HG03442 (cell line): ENCODE measurements at regions not wholly inside any gene's neighbourhood (a gene's known extent, or its start where the extent isn't known, plus 50 kb on each side); places are given as distances from the start of the nearest gene placed in this dataset.

Source experiments
- ATAC-seq: cut with Tn5 transposase; IDR thresholded peaks from one replicate; pipeline ENCODE4 v1.9.1; 2021; ENCODE audit warnings: mild to moderate bottlenecking, moderate library complexity; ENCODE audit not compliant: unreplicated experiment

- ATAC-seq, result no peak
Observed at GRCh38 chr10:36636879-36637278, 488.5 kb upstream of the ANKRD30A start.

DNA sequence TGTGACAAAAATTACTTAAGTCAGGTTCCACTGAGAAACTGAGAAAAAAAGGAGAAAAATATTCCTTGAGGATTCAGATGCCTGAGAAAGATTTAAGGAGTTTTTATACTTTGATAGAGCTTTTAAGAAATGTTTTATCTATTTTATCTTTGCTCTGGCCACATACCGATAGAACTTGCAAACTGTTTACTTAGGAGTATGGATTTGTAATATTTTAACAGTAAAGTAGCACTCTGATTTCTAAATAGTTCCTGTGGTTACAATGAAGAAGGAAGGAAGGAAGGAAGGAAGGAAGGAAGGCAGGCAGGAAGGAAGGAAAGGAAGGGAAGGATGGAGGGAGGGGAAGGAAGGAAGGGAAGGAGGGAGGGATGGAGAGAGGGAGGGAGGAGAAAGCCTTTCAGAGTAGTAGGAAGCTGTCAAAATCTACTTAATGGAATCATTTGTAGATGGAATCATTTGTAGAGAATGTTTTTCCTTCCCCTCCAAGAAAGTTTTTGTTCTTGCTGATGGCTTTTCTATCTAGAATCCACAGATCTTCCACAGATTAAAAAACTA is 489.0 kb upstream of the ANKRD30A start:
- no peak for ATAC-seq

DNA sequence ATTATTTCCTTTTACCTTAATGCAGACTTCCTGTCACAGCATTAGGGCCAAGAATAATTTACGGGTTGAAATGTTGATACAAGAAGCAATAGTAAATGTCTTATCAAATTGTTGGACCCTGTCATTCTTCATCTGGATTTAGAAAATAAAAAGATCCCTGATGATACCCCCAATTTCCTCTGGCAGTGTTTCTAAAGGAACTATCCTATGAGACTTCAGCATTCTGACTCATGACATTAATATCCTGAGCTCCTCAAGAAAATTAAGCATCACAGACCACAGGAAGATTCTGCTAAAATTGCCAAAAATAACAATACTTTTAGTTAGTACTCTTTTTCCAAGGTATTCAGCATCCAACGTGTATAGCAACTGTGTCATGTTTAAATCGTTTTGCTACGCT is 490.5 kb upstream of the ANKRD30A start:
- ATAC-seq, result no peak

DNA sequence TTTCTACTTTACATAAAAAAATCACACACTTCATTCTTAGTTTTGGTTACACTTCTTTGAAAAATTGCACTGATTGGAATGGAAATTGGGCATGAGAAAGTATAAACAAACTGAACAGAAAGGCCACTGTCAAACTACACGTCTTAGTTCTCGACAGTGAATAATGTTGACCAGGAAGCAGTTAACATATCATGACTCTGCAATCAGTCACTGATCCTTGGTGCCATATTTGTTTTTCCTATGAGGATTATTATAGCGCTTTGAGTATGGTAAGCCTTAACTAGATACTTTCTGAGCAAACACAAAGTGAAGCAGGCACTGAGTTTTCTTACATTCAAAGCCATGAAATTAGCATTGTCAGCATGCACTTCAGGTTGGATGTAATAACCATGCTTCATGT is 495.1 kb upstream of the ANKRD30A start:
- no peak for ATAC-seq

DNA sequence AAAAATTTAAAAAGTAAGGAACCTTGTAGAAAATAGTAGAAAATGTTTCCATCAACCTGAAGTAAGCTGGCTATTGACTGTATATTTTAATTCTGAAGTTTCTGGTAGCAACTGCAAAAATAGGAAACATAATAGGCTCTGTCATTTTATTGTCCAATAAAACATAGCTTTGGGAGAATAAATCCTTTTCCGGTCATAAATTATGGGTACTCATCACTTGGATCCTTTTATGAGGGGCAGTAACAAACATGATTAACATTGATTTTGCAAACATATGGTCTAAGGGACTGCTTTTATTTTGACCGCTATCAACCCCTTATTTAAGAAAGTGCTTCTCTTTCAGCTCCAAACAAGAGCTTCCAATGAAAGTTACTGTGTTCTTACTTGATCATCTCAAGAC is 495.9 kb upstream of the ANKRD30A start:
- no peak for ATAC-seq

DNA sequence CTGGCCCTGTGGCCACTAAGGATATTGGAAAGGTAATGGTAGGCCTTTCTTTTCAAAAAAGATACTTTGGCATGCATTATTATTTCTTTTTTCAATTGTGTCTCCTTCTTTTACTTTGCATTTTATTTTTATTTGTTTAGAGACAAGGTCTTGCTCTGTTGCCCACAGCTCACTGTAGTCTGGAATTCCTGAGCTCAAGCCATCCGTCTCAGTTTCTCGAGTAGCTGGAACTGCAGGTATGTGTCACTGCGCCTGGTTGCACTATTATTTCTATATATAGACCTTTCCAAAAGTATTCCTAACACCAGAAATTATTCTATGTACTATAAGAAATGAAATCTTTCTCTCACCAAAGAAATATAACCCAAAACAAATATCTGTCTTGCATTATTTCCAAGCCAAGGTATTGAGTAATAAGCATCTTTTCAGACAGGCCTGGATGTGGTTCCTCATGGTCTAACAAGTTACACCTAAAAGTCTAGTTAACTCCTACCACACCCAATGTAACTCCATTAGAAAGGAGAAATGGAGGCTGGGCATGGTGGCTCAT is 500.8 kb upstream of the ANKRD30A start:
- ATAC-seq, result no peak

- no peak for ATAC-seq
Observed at GRCh38 chr10:36621346-36621745, 504.1 kb upstream of the ANKRD30A start.

GRCh38 chr10:36612436-36612835 is 513.0 kb upstream of the ANKRD30A start:
- no peak for ATAC-seq

GRCh38 chr10:36608866-36609265 is 516.5 kb upstream of the ANKRD30A start:
- ATAC-seq, result no peak

DNA sequence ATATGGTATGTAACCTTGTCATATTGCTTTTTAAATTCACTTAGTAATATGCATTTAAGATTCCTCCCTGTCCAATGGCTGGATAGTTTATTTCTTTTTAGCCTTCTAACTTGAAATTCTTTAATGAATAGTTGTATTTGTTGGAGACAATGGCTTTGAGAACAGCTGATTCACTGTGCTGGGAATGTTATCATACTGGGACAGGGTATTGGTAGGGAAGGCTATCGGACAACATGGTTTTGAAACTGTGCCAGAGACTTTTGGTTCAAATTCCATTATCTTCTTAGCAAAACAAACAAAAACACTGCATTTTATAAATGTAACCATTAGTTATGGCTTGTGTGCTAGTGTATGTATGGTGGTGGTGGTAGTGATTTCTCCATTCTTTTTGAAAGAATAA is 517.1 kb upstream of the ANKRD30A start:
- ATAC-seq, result no peak

GRCh38 chr10:36606234-36606839 is 519.1 kb upstream of the ANKRD30A start:
- no peak for ATAC-seq

GRCh38 chr10:36604316-36604715 is 521.1 kb upstream of the ANKRD30A start:
- no peak for ATAC-seq

- no peak for ATAC-seq
Observed at GRCh38 chr10:36603688-36604087, 521.7 kb upstream of the ANKRD30A start.

- ATAC-seq, result no peak
Observed at GRCh38 chr10:36602374-36602773, 523.0 kb upstream of the ANKRD30A start.

DNA sequence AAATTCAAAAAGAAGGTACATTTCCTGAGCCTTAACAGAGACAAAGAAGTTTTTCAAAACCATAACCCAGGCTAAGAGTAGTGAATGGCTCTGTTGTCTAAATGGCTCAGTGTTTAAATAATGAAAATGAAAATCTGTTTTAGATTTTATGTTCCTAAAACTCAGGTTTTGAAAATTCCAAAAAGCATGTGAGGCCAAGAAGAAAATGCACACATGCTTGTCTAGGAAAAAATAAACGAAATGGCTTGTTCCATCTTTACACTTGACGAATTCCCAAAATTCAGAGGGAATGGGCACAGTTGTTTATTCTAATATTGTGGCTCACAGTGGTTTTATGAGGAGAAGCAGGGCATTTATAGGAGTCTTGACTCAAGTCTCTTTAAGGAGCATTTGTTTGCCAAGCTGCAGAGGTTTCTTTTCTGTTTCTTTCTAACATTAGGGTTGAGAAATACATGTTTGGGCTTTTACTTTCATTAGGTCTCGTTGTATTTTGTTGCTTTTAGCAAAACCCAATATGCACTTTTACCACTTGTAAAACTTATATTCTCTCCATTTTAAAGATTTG is 527.6 kb upstream of the ANKRD30A start:
- ATAC-seq, result no peak

GRCh38 chr10:36592964-36593363 is 532.4 kb upstream of the ANKRD30A start:
- no peak for ATAC-seq

- ATAC-seq, result no peak
Observed at GRCh38 chr10:36591436-36591835, 534.0 kb upstream of the ANKRD30A start.

- ATAC-seq, result no peak
Observed at GRCh38 chr10:36583690-36584089, 541.7 kb upstream of the ANKRD30A start.

DNA sequence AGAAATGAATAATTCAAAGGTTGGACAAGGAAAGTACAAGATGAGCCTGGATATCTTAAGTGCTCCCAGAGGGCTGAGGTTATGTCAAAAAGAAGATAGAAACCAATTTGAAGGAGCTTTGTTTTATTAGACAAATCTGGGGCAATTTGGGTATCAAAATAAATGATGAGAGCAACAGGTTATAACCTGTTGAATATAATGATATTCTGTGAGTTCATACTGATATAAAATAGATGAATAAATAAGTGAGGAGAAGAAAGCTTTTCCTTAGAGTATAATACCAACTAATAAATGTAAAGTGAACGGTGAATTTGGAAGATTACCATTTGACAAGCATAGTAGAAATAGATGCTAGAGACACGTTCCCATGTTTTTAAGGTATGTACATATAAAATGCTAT is 544.2 kb upstream of the ANKRD30A start:
- no peak for ATAC-seq

DNA sequence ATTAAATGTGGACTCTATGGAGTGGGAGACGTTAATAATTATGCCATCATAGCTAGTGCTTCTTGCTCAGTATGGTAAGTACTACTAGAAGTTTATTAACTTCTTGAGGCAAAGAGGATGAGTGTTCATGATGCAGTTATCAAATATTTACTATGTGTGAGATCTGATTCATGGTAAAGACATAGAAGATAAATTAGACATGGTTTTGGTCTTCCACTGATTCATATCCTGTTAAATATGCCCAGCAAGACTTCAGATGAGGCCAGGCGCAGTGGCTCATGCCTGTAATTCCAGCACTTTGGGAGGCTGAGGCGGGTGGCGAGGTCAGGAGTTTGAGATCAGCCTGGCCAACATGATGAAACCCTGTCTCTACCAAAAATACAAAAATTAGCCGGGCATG is 547.1 kb upstream of the ANKRD30A start:
- ATAC-seq, result no peak

GRCh38 chr10:36577126-36577525 is 548.3 kb upstream of the ANKRD30A start:
- no peak for ATAC-seq

- no peak for ATAC-seq
Observed at GRCh38 chr10:36574207-36574606, 551.2 kb upstream of the ANKRD30A start.

DNA sequence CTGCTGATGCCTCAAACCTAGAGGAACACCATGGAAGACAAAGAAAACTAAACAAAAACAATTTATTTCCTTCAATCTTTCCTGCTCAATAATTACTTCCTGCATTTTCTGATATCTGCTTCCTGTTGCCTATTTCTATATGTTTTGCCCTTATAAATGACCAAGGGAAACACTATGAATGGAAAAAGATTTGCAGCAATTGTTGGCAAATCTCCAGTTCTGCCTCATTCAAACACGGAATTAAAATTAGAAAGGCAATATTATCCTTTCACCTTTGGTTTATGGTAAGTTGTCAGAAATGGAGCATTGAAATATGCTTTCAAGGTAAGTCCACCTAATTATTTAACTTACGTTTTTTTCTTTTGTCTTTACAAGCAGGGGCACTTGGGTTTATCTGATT is 552.2 kb upstream of the ANKRD30A start:
- ATAC-seq, result no peak
